ENCODE measurements at regions not wholly inside any gene's neighbourhood (a gene's known extent, or its start where the extent isn't known, plus 50 kb on each side); places are given as distances from the start of the nearest gene placed in this dataset.
"Not testable (repeated sequence)": the region's sequence is repeated elsewhere in the genome, so short reads cannot be mapped to it uniquely, and the experiment has no call there.

- DNase-seq (ENCODE audit: low spot score) = not testable (repeated sequence)
These were observed 155.8 kb downstream of the C16orf95 start for GRCh38 chr16:87161410-87161809.

GRCh38 chr16:87161822-87162676 is 155.1 kb downstream of the C16orf95 start:
- no peak for DNase-seq (ENCODE audit: low spot score)

GRCh38 chr16:87162799-87163198 is 154.4 kb downstream of the C16orf95 start:
- not testable (repeated sequence) for DNase-seq (ENCODE audit: low spot score)

GRCh38 chr16:87163637-87164036 is 153.6 kb downstream of the C16orf95 start:
- no peak for DNase-seq (ENCODE audit: low spot score)

GRCh38 chr16:87165151-87165550 is 152.0 kb downstream of the C16orf95 start:
- DNase-seq (ENCODE audit: low spot score) = no peak

GRCh38 chr16:87165885-87166284 is 151.3 kb downstream of the C16orf95 start:
- DNase-seq (ENCODE audit: low spot score) = no peak

GRCh38 chr16:87166321-87166720 is 150.9 kb downstream of the C16orf95 start:
- DNase-seq (ENCODE audit: low spot score) = no peak

GRCh38 chr16:87166934-87167333 is 150.3 kb downstream of the C16orf95 start:
- DNase-seq (ENCODE audit: low spot score) = no peak

- no peak for DNase-seq (ENCODE audit: low spot score)
These were observed 147.6 kb downstream of the C16orf95 start for GRCh38 chr16:87169509-87169995.

- no peak for DNase-seq (ENCODE audit: low spot score)
These were observed 146.9 kb downstream of the C16orf95 start for GRCh38 chr16:87170310-87170709.

- no peak for DNase-seq (ENCODE audit: low spot score)
These were observed 145.5 kb downstream of the C16orf95 start for GRCh38 chr16:87171723-87172122.

GRCh38 chr16:87172632-87173031 is 144.6 kb downstream of the C16orf95 start:
- no peak for DNase-seq (ENCODE audit: low spot score)

- no peak for DNase-seq (ENCODE audit: low spot score)
These were observed 143.8 kb downstream of the C16orf95 start for GRCh38 chr16:87173294-87173893.

- DNase-seq (ENCODE audit: low spot score) = no peak
These were observed 143.1 kb downstream of the C16orf95 start for GRCh38 chr16:87174061-87174460.

GRCh38 chr16:87176735-87177134 is 140.5 kb downstream of the C16orf95 start:
- DNase-seq (ENCODE audit: low spot score) = no peak

- no peak for DNase-seq (ENCODE audit: low spot score)
These were observed 139.5 kb downstream of the C16orf95 start for GRCh38 chr16:87177673-87178072.

- no peak for DNase-seq (ENCODE audit: low spot score)
These were observed 138.9 kb downstream of the C16orf95 start for GRCh38 chr16:87178177-87178863.

- no peak for DNase-seq (ENCODE audit: low spot score)
These were observed 138.2 kb downstream of the C16orf95 start for GRCh38 chr16:87178977-87179376.

- no peak for DNase-seq (ENCODE audit: low spot score)
These were observed 137.1 kb downstream of the C16orf95 start for GRCh38 chr16:87180069-87180468.

- DNase-seq (ENCODE audit: low spot score) = no peak
These were observed 134.4 kb downstream of the C16orf95 start for GRCh38 chr16:87182759-87183158.

GRCh38 chr16:87183647-87184046 is 133.5 kb downstream of the C16orf95 start:
- no peak for DNase-seq (ENCODE audit: low spot score)

GRCh38 chr16:87185308-87185707 is 131.9 kb downstream of the C16orf95 start:
- DNase-seq (ENCODE audit: low spot score) = no peak

- no peak for DNase-seq (ENCODE audit: low spot score)
These were observed 131.2 kb downstream of the C16orf95 start for GRCh38 chr16:87185983-87186382.
